Erythroblast (primary cell): ENCODE measurements at regions not wholly inside any gene's neighbourhood (a gene's known extent, or its start where the extent isn't known, plus 50 kb on each side); places are given as distances from the start of the nearest gene placed in this dataset.

Source experiments
- DNase-seq, 2 experiments: peaks; one replicate each; lab custom pipeline; 2025; lab: John Stamatoyannopoulos, UW
- GATA1 ChIP-seq: IDR thresholded peaks from 2 replicates; pipeline ENCODE4 v1.6.1; 2011; ENCODE audit warnings: low read depth, mild to moderate bottlenecking, control low read depth, low read length, moderate library complexity
- POLR2A ChIP-seq: IDR thresholded peaks from 2 replicates; pipeline ENCODE4 v1.6.1; 2011; ENCODE audit warnings: mild to moderate bottlenecking, low read length

DNA sequence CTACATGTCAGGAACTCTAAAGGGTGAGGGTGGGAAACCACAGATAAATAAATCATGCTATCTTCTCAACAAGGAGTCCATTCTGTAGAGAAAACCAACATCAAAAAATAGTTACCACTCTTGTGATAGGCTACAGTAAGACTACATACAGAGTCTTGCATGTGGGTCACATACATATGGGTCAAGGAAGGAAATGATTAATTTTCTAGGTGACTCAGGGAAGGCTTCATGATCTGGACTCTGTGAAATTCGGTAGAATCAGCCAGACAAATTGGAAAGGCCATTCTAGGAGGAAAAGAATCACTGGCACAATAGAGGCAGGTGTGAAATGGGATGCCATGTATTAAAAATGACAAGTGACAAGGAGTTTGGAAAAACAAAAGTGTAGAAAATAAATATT lies 638.9 kb downstream of the LIG4 start:
- DNase-seq, result no peak
- TF ChIP-seq POLR2A (no peak), GATA1 (no peak)

DNA sequence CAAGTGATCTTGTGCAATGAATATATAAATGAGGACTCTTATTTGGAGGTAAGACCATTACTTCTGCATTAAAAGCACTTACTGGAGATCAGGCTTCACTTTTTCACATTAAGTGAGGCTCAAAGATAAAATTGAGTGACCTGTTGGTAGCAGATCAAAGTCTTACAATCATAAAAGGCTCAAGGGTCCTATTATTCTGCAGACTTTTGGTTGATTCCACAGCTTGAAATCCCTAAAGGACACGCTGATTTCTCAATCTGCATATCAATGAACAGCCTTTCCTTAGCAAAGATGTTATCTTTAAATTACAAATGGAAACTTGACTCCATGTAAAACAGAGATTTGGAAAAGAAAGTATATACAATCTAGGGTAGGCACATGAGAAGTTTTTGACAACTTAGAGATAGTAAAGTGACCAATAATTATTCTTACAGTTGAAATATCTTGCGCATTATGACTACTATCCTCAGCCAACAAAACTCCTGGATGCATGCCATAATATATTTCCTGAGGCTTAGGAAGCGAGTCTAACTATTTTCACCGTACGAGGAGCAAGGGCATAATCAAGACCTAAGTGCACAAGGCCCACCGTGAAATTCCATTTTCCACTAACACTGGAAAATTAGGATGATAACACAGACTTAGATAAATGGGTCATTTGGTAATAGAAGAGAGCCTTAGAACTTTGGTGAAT lies 640.7 kb downstream of the LIG4 start:
- no peak for DNase-seq
- TF ChIP-seq GATA1 (no peak), POLR2A (no peak)

DNA sequence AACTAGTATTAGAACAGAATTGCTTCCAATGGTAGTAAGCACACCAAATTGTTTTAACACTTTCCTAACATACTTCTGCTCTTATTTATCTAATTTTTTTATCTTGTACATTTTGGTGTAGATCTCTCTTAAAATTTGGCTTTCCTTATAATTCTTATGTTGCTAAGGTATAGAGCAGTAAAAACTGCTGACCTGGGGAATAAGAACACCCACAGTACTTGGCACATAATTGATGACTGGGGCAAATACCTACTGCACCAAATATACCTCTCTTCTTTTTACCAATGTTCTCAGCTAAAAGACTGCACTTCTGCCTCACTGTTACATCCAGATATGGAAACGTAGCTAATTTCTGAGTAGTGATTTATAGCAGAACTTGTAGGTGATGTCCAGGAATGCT lies 642.2 kb downstream of the LIG4 start:
- no peak for DNase-seq
- TF ChIP-seq GATA1 (no peak), POLR2A (no peak)

DNA sequence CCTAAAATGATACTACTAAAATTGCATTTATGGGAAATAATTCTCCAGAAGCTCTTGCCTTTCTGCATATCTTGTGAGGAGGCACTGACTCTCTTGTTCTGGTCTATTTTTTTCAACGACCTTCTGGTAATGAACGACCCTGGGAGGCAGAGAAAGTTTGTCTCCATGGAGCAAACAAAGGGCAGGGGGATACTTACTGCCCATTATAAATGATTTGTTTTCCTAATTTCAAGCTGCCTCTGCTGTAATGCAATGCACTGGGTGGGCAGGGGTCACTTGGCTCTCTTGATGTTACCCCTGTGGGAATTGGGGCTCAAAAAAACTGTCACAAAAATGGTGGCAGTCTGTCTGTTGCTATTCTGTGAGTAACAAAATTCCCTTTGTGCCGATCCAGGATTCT lies 643.2 kb downstream of the LIG4 start:
- TF ChIP-seq POLR2A (no peak), GATA1 (no peak)
- DNase-seq, result no peak

DNA sequence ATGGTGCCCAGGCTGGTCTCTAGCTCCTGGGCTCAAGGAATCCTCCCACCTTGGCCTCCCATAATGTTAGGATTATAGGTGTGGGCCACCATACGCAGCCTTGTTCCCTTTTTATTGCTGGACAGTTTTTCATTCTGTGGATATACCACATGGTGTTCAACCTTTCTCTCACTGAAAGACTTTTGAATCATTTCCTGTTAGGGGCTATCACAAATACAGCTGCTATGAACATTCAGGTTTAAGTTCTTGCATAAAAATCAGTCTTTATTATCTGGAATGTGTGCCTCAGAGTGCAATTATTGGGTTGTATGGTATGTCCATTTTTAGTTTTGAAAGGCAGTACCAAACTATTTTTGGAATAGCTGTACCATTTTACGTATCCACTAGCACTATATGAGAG lies 647.2 kb downstream of the LIG4 start:
- TF ChIP-seq GATA1, result no peak
- TF ChIP-seq POLR2A, result no peak
- no peak for DNase-seq

DNA sequence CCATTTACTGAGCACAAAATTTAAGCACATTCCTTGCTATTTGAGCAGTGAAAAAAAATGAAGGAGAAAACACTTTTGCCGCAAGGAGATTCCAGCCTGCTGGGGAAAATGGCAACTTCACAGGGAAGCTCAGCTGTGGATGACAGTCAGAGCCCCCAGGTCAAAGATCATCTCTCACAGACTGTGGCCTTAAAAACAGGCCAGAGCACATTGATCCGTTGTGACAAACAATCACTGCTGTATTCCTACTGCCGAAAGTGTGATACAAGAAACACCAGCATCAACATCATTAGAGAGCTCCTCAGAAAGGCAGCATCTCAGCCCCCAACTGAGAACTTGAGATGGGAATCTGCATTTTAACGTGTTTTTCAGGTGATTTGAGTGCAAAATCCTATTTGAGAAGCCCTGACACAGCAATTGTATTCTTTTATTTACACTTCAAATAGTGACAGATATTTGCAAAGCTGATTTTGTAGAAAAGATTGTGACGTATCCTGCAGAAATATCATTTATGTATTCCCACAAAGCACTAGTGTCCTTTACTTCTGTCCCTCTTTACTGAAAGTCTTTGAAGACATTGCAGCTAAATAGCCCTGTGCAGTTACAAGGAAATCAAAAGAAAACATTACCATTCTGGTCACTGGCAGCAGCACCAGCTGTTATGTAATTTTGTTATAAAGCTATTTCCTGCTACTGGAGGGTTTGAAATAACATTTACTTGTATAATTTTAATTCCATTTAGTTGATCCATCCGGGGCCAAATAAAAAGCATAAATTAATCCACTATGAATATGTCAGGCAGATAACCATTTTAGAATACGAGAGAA lies 652.0 kb downstream of the LIG4 start:
- TF ChIP-seq GATA1, result no peak
- TF ChIP-seq POLR2A, result no peak
- no peak for DNase-seq

DNA sequence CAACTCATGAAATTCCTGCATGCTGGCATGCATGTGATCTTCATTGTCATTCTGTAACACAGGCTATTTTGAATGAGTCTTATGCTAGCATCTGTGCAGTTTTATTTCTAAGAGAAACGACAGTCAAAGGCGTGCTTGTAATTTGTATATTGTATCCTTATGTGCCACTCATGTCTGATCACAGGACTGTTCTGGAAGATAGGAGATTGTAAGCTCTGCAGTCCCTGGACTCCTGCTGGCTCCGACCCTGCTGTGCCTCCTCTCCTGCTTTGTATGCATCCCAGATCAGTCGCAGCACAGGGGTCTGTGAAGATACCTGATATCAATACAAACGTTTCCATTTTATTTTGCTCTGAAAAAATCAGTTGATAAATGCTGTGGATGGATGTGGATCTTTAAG lies 653.1 kb downstream of the LIG4 start:
- TF ChIP-seq POLR2A (no peak), GATA1 (no peak)
- no peak for DNase-seq

DNA sequence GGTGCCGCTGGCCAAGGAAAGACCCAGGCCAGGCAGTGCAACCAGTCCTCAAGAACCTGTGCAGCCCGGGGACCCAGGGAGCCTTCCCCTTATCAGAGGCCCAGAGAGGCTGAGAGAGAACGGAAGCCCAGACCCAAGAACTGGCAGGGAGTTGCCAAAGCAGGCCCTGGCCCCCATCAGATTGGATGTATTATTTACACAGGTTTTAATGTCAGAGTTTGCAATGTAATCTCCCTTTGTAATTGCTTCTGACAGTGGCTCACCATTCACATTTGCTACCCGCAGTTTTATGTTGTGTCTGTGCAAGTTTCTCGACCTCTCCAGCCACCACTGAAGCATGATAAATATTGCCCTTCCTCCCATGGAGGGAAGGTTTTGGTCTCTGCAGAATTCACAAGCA lies 660.9 kb downstream of the LIG4 start:
- TF ChIP-seq POLR2A, result no peak
- TF ChIP-seq GATA1, result no peak

DNA sequence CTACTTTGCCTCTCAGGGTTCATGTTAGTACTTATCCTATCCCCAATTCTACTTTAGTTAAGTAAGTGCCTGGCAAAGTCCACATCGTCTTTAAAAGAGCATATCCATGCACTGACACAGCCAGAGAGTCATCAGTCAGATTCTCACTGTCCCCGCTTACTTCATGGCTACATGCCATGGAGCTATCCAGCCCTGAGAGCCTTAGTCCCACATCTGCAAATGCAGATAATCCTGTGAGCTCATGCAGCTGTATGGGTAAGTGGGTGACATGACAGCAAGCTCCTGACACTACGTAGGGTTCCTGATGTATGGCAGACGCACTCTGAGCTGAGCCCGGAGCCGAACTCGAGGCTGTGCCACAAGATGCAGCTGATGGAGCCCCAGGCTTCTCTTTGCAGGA lies 661.5 kb downstream of the LIG4 start:
- no peak for DNase-seq
- TF ChIP-seq GATA1 (no peak), POLR2A (no peak)

More for the DNA sequence above, 660.9 kb downstream of the LIG4 start:
- DNase-seq, result no peak

DNA sequence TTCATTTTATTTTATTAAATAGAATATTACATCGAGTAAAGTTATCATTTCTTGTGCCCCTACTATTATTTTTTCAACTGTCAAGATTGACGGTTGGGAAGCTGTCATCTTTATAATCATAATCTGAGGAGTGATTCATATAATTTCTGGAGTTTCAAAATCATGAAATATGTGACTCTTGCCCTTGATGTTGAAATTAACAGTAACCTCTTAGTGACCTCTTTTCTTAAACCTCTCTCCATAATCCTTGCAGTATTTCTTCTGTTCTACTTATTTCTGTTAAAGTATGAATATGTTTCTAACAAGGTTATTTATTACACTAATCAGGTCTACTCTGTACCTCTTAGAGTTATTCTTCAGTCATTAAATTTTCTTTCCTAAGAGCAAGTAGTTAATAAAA lies 663.8 kb downstream of the LIG4 start:
- no peak for DNase-seq
- TF ChIP-seq GATA1 (no peak), POLR2A (no peak)

DNA sequence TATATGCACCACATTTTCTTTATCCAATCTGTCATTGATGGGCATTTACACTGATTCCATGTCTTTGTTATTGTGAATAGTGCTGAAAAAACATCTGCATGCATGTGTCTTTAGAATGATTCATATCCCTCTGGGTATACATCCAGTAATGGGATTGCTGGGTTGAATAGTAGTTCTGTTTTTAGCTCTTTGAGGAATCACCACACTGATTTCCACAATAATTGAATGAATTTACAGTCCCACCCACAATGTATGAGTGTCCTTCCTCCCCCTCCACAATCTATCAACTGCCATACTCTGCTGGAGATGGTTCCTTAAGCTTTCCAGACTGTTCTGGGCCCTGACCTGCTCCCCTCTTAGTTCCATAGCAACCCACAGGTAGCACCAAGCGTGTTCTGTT lies 667.0 kb downstream of the LIG4 start:
- DNase-seq, result no peak
- TF ChIP-seq POLR2A (no peak), GATA1 (no peak)

DNA sequence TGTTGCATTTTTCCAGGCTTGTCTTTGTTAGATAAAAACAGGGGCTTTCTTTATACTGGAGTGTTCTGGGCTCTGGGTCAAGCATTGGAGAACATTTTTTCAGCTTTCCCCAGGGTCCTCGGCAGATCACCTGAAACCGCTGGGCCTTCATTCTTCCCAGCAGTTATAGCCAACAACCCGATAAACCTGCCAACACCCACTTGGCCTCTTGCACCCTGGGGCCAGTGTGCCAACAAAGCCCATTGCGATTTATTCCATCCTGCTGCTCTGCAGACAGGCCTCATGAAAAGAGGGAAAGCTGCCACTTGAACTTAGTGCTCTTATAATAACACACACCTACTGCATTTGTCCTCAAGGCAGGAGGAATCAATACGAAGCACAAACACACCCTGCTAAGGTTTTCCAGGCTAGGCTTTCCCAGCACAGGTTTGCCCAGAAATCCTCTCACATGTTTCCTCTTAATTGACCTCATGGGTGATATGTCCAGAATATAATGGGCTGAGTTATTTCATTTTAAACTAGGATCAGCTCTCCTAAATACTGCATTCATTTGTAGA lies 669.3 kb downstream of the LIG4 start:
- TF ChIP-seq GATA1 (no peak), POLR2A (no peak)
- no peak for DNase-seq

DNA sequence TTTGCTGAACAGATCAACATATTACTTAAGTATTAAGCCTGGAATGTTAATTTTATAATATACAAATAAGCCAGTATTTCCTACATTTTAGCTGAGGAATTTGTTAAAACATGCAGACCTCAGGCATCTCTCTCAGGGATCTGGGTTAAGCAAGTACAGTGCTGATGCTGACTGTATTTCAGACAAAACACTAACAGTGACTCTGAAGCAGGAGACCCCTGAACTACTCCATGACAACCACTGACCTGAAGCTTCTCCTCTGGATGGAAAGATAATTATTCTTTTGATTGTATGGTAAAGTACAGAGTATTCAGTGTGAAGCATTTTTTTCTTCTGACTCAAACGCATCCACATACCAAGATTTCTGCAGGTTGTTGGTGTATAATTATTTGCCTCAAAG lies 680.8 kb downstream of the LIG4 start:
- TF ChIP-seq GATA1 (no peak), POLR2A (no peak)
- DNase-seq, result no peak

DNA sequence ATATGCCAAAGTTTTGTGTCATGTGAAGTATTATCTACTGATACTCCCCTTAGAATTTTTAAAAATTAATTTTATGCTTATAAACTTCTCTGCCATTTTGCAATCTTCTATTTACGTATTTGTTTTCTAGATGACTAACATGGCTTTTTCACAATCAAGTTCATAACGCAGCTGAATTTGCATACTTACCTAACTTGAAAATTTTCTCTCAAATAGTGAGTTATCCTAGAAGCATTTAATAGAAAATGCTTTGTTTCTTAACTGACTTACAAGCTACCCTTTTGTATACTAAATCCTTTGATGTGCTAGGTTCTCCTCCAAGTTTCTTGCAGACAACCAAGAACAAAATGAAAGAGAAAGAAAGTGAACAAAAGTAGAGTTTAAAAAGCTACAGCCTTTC lies 683.5 kb downstream of the LIG4 start:
- no peak for TF ChIP-seq POLR2A
- TF ChIP-seq GATA1, result no peak
- DNase-seq, result no peak
